Liver (tissue), 3 donors: ENCODE measurements at regions not wholly inside any gene's neighbourhood (a gene's known extent, or its start where the extent isn't known, plus 50 kb on each side); places are given as distances from the start of the nearest gene placed in this dataset.

Experiments used
- CTCF ChIP-seq: fragments of 150-350 bp; IDR thresholded peaks from 2 replicates; pipeline ENCODE4 v1.5.1; 2017; ENCODE audit warnings: improper control_type of control experiment, low read depth, low read length; ENCODE audit not compliant: missing input control
- HNF4A ChIP-seq, 2 donors: conservative IDR thresholded peaks; 2 replicates each; pipeline ENCODE4 v1.6.1; 2016; ENCODE audit warnings: antibody characterized with exemption in 2 of 2, mild to moderate bottlenecking in 2 of 2
- MAX ChIP-seq: IDR thresholded peaks from 2 replicates; pipeline ENCODE4 v1.6.1; 2016; ENCODE audit warnings: antibody characterized with exemption
- REST ChIP-seq: IDR thresholded peaks from 2 replicates; pipeline ENCODE4 v1.6.1; 2016; ENCODE audit warnings: antibody characterized with exemption, mild to moderate bottlenecking
- RXRA ChIP-seq, 2 donors: IDR thresholded peaks; 2 replicates each; pipeline ENCODE4 v1.6.1; 2017 to 2018; ENCODE audit warnings: antibody characterized with exemption in 2 of 2, mild to moderate bottlenecking in 1 of 2
- donor health status: healthy.
- donor health status: healthy.

GRCh38 chr12:33251548-33251947 is 188.1 kb downstream of the SYT10 start:
- TF ChIP-seq RXRA (IDR thresholded peaks at IDR 0.05) = no peak
- no peak for TF ChIP-seq CTCF
- TF ChIP-seq REST = no peak
- no peak for TF ChIP-seq HNF4A (conservative IDR thresholded peaks at IDR 0.05)
- TF ChIP-seq MAX = no peak
